ENCODE measurements at regions not wholly inside any gene's neighbourhood (a gene's known extent, or its start where the extent isn't known, plus 50 kb on each side); places are given as distances from the start of the nearest gene placed in this dataset.
"Not testable (repeated sequence)": the region's sequence is repeated elsewhere in the genome, so short reads cannot be mapped to it uniquely, and the experiment has no call there.

GRCh38 chr18:43341014-43341413, 63.7 kb upstream of the SYT4 start:
- no peak for DNase-seq

DNA sequence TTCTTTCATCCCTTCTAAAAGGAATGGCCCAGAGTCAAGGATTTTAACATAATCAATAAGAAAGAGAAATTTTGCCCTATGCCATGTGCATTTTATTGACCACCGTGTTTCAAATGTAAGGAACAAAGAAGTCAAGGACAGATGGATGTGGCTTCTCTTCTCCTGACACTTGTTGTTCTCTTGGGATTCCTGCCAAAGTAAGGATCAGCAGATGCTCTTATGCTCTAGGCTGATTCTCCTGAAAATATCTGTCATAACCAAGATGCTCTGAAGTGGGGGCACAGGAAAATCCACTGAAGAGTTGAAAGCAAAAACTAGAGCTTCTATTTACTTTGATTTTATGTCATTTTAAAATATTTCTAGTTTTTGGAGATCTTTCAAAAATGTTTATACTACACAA, 72.9 kb upstream of the SYT4 start:
- DNase-seq: no peak

DNA sequence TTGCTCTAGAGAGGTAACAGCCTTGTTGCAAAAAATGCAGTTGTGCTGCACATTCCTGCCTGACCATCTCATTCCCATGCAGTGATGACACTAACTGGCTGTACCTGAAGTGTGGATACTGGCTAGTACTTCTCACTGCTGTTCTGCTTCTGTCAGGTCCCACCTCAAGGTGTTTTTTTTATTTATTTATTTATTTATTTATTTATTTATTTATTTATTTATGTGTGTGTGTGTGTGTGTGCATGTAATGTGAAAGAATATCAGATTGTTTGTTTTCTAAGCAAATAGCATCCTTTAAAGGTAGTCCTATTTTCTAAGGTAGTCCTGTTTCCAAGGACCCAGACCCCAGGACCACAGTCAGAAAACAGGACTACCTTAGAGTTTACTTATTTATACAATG, 87.2 kb upstream of the SYT4 start:
- no peak for DNase-seq

DNA sequence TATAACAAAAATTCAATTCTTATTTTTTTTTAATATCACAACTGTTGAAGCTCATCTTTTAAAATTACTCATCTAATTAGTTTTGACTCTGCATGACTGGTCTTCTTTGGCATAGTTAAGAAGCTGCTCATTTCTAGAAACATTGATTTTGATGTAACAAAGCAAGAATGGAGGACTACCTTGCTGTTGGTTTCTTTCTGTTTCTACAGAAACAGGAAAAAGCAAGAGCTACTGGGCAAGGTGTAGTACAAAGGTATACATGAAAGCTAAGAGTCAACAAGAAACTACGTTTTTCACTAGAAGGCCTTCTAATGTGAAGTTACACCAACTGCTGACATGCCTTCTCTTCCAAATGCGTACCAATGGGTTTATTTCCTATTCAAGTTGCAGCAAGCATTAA, 90.6 kb upstream of the SYT4 start:
- no peak for DNase-seq

GRCh38 chr18:43369311-43369710, 92.0 kb upstream of the SYT4 start:
- not testable (repeated sequence) for DNase-seq

DNA sequence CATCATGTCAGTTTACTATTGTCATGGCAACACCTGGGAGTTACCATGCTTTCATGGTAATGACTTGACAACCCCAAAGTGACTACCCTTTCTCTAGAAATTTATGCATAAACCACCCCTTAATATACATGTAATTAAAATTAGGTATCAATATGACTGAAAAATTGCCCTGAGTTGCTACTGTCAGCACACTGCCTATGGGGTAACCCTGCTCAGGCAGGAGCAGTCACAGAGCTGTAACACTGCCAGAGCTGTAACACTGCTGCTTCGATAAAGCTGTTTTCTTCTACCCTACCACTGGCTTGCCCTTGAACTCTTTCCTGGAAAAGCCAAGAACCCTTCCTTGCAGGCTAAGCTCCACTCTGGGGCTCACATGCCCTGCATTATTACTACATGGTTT, 95.5 kb upstream of the SYT4 start:
- no peak for DNase-seq

- no peak for DNase-seq
These were observed 102.9 kb upstream of the SYT4 start for GRCh38 chr18:43380104-43380672.

- no peak for DNase-seq
These were observed 105.5 kb upstream of the SYT4 start for GRCh38 chr18:43382641-43383403.

DNA sequence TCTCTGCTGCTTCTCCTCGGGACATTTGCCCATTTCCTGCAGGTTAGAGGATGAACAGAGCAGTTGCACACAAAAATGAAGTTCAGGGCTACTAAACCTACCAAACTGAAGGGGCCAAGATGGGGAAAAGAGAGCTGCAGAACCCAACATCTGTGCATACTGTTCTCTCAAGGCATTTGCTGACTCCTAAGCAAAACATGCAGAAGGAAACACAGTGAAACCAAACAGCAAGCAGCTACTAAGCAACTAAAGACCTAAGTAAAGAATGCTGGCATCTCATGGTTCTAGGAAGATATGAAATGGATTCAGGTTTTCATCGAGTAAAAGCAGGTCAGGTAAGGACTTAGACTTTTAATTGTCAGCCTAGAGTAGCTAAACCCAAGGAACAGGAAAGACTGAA, 111.9 kb upstream of the SYT4 start:
- no peak for DNase-seq

GRCh38 chr18:43392168-43392567, 114.9 kb upstream of the SYT4 start:
- DNase-seq: no peak

GRCh38 chr18:43393174-43393573, 115.9 kb upstream of the SYT4 start:
- DNase-seq: no peak

DNA sequence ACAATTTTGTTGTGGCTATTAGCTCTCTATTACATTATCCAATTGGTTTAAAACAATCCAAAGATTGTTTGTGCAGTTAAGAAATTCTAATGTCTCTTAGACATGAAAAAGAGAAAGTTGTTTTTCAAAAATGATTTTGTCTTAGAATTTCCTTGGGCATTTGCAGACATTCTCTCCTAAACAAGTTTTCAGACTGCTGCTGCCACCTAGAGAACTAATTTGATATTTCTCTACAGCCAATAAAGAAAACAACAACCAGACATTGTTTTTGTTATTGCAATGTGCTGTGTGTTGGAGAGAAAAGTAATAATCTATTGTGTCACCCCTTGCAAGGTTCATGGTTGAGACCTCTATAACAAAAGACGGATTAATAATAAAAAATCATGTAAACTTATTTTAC, 119.0 kb upstream of the SYT4 start:
- no peak for DNase-seq

DNA sequence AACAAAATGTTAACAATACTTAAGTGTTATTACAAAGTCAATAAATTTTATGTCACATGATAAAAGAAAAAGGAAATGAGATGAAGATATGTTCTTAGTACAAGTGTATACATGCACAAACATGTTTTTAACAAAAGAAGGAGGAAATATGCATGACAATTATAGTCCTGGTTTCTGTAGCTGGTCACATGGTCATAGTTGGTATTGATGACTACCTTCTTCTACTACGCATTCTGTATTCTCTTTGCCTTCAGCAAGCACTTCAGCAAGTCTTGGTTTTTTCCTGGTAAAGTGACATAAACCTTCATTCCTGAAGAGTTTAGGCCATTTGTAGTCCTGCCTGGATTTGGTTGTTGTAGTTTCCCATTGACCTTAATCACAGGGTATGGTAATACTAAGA, 121.3 kb upstream of the SYT4 start:
- no peak for DNase-seq

- DNase-seq: no peak
These were observed 127.8 kb upstream of the SYT4 start for GRCh38 chr18:43405097-43405496.

GRCh38 chr18:43414006-43414405, 136.7 kb upstream of the SYT4 start:
- DNase-seq: no peak

DNA sequence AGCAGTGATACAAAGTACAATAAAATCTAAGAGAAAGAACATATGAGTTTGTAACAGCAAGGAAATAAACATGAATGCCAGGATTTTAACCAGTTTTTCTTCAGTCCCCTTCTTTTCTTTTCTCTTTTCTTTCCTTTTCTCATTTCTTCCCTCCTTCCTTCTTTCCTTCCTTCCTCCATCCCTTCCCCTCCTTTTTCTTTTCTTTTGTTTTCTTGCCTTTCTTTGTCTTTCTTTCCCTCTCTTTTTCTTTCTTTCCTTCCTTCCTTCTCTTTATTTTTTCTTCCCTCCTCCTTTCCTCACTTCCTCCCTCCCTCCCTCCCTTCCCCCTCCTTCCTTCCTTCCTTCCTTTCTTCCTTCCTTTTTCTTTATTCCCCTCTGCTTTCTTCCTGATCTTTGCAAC, 142.8 kb upstream of the SYT4 start:
- no peak for DNase-seq

- no peak for DNase-seq
These were observed 143.7 kb upstream of the SYT4 start for GRCh38 chr18:43420950-43421349.

DNA sequence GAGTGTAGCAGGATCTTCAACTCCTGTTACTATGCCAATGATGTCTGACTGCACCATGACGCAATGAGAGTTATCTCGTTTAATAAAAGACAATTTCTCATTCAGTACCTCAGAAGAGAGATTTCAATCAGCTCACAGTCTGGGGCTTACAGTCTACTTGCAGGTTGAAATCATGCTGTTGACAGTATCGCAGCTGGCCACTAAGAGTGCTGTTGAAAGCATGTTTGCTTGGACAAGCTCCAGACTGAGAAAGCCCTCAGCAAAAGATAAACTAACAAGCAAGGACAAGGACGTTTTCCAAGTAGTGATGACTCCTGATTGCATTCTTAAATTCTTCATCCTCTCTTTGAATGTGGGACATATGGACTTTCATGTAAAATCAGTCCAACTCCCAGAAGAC, 145.2 kb upstream of the SYT4 start:
- DNase-seq: no peak

GRCh38 chr18:43435851-43436250, 158.6 kb upstream of the SYT4 start:
- DNase-seq: no peak

DNA sequence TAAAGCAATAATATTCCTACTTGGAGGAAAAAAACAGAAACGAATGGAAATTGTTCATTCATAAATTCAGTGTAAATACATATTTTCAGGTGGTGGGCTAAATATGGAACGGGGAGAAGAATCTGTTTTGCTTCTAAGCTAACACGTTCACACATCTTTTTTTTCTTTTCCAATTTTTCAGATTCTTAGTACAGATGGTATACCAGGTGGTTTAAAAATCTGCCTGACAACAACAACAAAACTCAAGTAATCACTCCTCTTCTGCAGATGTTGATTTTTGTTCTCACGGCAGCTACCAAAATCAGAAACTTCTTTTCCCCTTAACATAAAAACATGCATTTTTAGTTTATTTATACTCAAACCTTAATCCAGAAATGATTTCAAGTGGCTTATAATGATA, 164.8 kb upstream of the SYT4 start:
- DNase-seq: no peak

DNA sequence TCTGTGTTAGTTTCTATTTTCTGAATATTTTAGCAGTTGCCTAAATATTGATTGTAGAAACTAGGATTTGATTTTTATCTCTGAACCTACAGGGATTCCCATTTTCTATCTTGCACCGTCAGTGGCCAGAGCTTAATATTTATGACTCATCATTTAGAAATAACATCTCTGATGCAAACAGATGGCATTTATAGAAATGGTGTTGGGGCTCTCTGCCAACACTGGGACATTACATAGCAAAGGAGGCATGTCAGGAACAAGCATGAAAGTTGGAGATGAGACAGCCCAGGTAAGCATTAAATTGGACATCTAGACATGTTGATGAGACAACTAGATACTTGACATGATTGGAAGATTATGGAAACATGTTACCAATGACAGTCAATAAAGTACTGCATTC, 165.3 kb upstream of the SYT4 start:
- no peak for DNase-seq

DNA sequence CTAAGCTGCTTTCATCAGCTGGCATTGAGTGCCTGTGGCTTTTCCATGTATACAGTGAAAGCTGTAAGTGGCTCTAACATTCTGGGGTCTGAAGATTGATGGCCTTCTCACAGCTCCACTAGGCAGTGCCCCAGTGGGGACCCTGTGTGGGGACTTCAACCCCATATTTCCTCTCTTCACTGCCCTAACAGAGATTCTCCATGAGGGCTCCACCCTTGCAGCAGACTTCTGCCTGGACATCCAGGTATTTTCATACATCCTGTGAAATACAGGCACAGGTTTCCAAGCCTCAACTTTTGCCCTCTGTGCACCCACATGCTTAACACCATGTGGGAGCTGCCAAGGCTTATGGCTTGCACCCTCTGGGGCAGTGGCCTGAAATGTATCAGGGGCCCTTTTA, 188.2 kb upstream of the SYT4 start:
- no peak for DNase-seq

DNA sequence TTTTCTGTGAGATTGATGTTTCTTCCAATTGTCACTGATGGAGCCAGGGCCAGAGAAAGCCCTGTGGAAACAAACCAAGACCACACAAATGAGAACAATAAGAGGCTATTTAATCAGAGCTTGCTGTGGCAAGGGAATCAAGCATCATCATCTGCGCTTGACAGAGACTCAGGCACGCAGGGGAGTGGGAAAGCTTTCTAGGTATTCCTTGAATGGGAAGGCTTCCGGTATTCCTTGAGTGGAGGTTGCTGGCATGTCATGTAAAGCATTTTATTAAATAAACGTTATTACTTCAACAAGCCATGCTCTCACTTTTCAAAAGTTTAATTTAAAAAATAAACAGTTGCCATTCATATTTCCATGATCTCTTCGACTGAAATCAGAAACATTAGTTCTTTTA, 194.6 kb upstream of the SYT4 start:
- no peak for DNase-seq

DNA sequence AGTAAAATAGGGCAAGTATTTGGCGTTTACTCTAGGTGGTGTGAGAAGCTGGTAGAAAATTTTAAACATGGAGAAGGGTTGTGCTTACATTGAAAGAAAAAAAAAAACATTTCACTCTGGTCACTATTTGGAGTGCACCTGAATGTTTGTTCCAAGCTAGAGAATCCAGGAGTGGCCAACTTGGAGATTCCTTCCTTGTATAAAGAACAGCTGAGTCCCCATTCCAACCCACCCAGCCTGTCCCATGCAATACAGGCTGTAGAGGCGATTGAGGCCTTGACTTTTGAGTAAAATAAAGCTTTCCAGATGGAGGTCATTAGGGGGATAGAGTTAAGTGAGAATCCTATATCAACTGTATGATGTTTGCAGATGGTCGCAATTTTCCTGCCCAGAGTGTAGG, 203.8 kb upstream of the SYT4 start:
- no peak for DNase-seq

GRCh38 chr18:43482136-43482535, 204.8 kb upstream of the SYT4 start:
- DNase-seq: no peak
